Spleen (tissue), 11 donors: ENCODE measurements at regions not wholly inside any gene's neighbourhood (a gene's known extent, or its start where the extent isn't known, plus 50 kb on each side); places are given as distances from the start of the nearest gene placed in this dataset.

Experiments
- DNase-seq: peaks from one replicate; pipeline ENCODE4 v3.0.0-alpha.2; 2020
- H3K27ac ChIP-seq, 8 donors: fragments of 200-600 bp; sonication (generic) in 7 of 8; 1 replicate in 4 of 8; 2 replicates in 4 of 8; pipeline versions ENCODE4 v1.5.0 to v1.8.0; 2016 to 2021; ENCODE audit warnings: inconsistent platforms in 4 of 8, mild to moderate bottlenecking in 4 of 8, moderate library complexity in 1 of 8
- H3K27me3 ChIP-seq, 7 donors: fragments of 200-600 bp; sonication (generic) in 6 of 7; replicated peaks in 1 of 7; 1 replicate in 4 of 7; 2 replicates in 3 of 7; pipeline versions ENCODE4 v1.5.0 to v1.8.0; 2016 to 2021; ENCODE audit warnings: inconsistent platforms in 3 of 7, mild to moderate bottlenecking in 1 of 7
- H3K36me3 ChIP-seq, 6 donors: fragments of 200-600 bp; sonication (generic) in 5 of 6; 1 replicate in 4 of 6; 2 replicates in 2 of 6; pipeline versions ENCODE4 v1.5.0 to v1.8.0; 2016 to 2021; ENCODE audit warnings: inconsistent platforms in 2 of 6
- H3K4me1 ChIP-seq, 6 donors: fragments of 200-600 bp; sonication (generic) in 5 of 6; 1 replicate in 3 of 6; 2 replicates in 3 of 6; pipeline versions ENCODE4 v1.5.0 to v1.8.0; 2016 to 2021; ENCODE audit warnings: inconsistent platforms in 3 of 6
- H3K4me3 ChIP-seq, 8 donors: fragments of 200-600 bp; sonication (generic) in 7 of 8; 1 replicate in 4 of 8; 2 replicates in 4 of 8; pipeline versions ENCODE4 v1.5.0 to v1.8.0; 2016 to 2021; ENCODE audit warnings: inconsistent platforms in 4 of 8, mild to moderate bottlenecking in 4 of 8, moderate library complexity in 2 of 8
- H3K9me3 ChIP-seq, 8 donors: fragments of 200-600 bp; sonication (generic) in 7 of 8; 1 replicate in 4 of 8; 2 replicates in 4 of 8; pipeline versions ENCODE4 v1.5.0 to v1.8.0; 2016 to 2021; ENCODE audit warnings: inconsistent platforms in 4 of 8
- POLR2A ChIP-seq, 3 donors: fragments of 450-650 bp; IDR thresholded peaks; one replicate each; pipeline ENCODE4 v1.5.1; 2017; ENCODE audit warnings: antibody characterized with exemption in 3 of 3, mild to moderate bottlenecking in 1 of 3
- POLR2AphosphoS5 ChIP-seq, 3 donors: sonication (generic); formaldehyde crosslinking; IDR thresholded peaks; one replicate each; pipeline ENCODE4 v1.5.1; 2017; ENCODE audit warnings: antibody characterized with exemption in 3 of 3
- WGBS, 5 donors: extraction: QIAGEN DNeasy Blood & Tissue Kit in 3 of 5; methylation state at CpG; one replicate each; pipeline versions ENCODE4 v1.1.5 to v1.1.7; 2013 to 2018; 5-methylcytosine and 5-hydroxymethylcytosine counted together
- intact Hi-C: fragments of 100-400 bp; cut with DNase I; formaldehyde crosslinking; loops from one replicate; pipeline ENCODE4 v1.15.0; 2023; ENCODE audit warnings: low total_unique reads
- TF ChIP-seq, protein P1 (sequence below), 11 experiments: fragments of 200-600 bp in 7 of 11; fragments of 450-650 bp in 4 of 11; sonication (generic) in 4 of 11; IDR thresholded peaks in 8 of 11; conservative IDR thresholded peaks in 3 of 11; 1 replicate in 7 of 11; 2 replicates in 4 of 11; pipeline versions ENCODE4 v1.4.0 to v1.8.0; 2016 to 2021; ENCODE audit warnings: antibody characterized with exemption in 11 of 11, inconsistent platforms in 4 of 11, mild to moderate bottlenecking in 1 of 11
- donor health status: healthy with polysubstance abuse.
- donor health status: DM: no; HTN: no; CAD: no; lungs with moderate emphysema.
- donor health status: DM: no; HTN: no; CAD: no.
- donor health status: Bipolar disorder and iron deficiency.
- donor health status: healthy.
- donor health status: DM: no; HTN: no; CAD: no.
- donor health status: DM: yes; HTN: yes; CAD: no.

- 88 to 98% (median 94%) methylated on average over 1 of the region's 1 CpG for WGBS, 5 donors
- Histone ChIP-seq H3K9me3 (peaks cover 0 to 6% (median 0%) of the 10 kb centered on the region in 8 donors), H3K4me3 (no peak overlapping the region), H3K36me3 (no peaks in the 10 kb centered on the region), H3K27me3 (no peaks in the 10 kb centered on the region), H3K27ac (no peak overlapping the region), H3K4me1 (no peaks in the 10 kb centered on the region)
- no peak for DNase-seq
- TF ChIP-seq POLR2A (IDR thresholded peaks at IDR 0.05) (no peak), POLR2AphosphoS5 (IDR thresholded peaks at IDR 0.05) (no peak)
- TF ChIP-seq, protein P1, sequence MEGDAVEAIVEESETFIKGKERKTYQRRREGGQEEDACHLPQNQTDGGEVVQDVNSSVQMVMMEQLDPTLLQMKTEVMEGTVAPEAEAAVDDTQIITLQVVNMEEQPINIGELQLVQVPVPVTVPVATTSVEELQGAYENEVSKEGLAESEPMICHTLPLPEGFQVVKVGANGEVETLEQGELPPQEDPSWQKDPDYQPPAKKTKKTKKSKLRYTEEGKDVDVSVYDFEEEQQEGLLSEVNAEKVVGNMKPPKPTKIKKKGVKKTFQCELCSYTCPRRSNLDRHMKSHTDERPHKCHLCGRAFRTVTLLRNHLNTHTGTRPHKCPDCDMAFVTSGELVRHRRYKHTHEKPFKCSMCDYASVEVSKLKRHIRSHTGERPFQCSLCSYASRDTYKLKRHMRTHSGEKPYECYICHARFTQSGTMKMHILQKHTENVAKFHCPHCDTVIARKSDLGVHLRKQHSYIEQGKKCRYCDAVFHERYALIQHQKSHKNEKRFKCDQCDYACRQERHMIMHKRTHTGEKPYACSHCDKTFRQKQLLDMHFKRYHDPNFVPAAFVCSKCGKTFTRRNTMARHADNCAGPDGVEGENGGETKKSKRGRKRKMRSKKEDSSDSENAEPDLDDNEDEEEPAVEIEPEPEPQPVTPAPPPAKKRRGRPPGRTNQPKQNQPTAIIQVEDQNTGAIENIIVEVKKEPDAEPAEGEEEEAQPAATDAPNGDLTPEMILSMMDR (IDR thresholded peaks at IDR 0.05 in 8 of 11, conservative IDR thresholded peaks at IDR 0.05 in 3 of 11), result no peak
- intact Hi-C loops, result no loop called here
Observed at GRCh38 chr4:29566371-29566770, 1153.8 kb upstream of the PCDH7 start.

GRCh38 chr4:29571322-29571721, 1148.8 kb upstream of the PCDH7 start:
- Histone ChIP-seq H3K4me3 (no peak overlapping the region), H3K27me3 (no peaks in the 10 kb centered on the region), H3K27ac (no peak overlapping the region), H3K9me3 (no peaks in the 10 kb centered on the region), H3K36me3 (no peaks in the 10 kb centered on the region), H3K4me1 (no peaks in the 10 kb centered on the region)
- intact Hi-C loops, result no loop called here
- no peak for DNase-seq
- no peak for TF ChIP-seq POLR2AphosphoS5 (IDR thresholded peaks at IDR 0.05)
- TF ChIP-seq, protein P1 (IDR thresholded peaks at IDR 0.05 in 8 of 11, conservative IDR thresholded peaks at IDR 0.05 in 3 of 11), result no peak
- WGBS, 5 donors, result 77 to 90% (median 85%) methylated on average over 3 of the region's 3 CpGs

- DNase-seq, result no peak
- H3K36me3 ChIP-seq, result no peaks in the 10 kb centered on the region
- H3K27me3 ChIP-seq, result no peaks in the 10 kb centered on the region
- no peak overlapping the region for H3K4me3 ChIP-seq
- H3K9me3 ChIP-seq, result no peaks in the 10 kb centered on the region
- H3K4me1 ChIP-seq, result no peaks in the 10 kb centered on the region
- intact Hi-C loops, result no loop called here
- no peak overlapping the region for H3K27ac ChIP-seq
- no peak for TF ChIP-seq POLR2A (IDR thresholded peaks at IDR 0.05)
- no peak for TF ChIP-seq POLR2AphosphoS5 (IDR thresholded peaks at IDR 0.05)
- TF ChIP-seq, protein P1 (IDR thresholded peaks at IDR 0.05 in 8 of 11, conservative IDR thresholded peaks at IDR 0.05 in 3 of 11), result no peak
- 72 to 89% (median 78%) methylated on average over 2 of the region's 2 CpGs for WGBS, 5 donors
Observed at GRCh38 chr4:29578329-29578728, 1141.8 kb upstream of the PCDH7 start.

GRCh38 chr4:29581457-29581856, 1138.7 kb upstream of the PCDH7 start:
- intact Hi-C loops, result no loop called here
- Histone ChIP-seq H3K4me3 (no peak overlapping the region), H3K27me3 (no peaks in the 10 kb centered on the region), H3K4me1 (no peaks in the 10 kb centered on the region), H3K9me3 (peaks cover 0 to 5% (median 0%) of the 10 kb centered on the region in 8 donors), H3K36me3 (no peaks in the 10 kb centered on the region), H3K27ac (no peak overlapping the region)
- no peak for DNase-seq
- WGBS, 5 donors, result 18 to 51% (median 35%) methylated on average over 2 of the region's 2 CpGs
- TF ChIP-seq POLR2AphosphoS5 (IDR thresholded peaks at IDR 0.05), result no peak
- TF ChIP-seq, protein P1 (IDR thresholded peaks at IDR 0.05 in 8 of 11, conservative IDR thresholded peaks at IDR 0.05 in 3 of 11), result no peak
- no peak for TF ChIP-seq POLR2A (IDR thresholded peaks at IDR 0.05)
